ENCODE measurements at regions not wholly inside any gene's neighbourhood (a gene's known extent, or its start where the extent isn't known, plus 50 kb on each side); places are given as distances from the start of the nearest gene placed in this dataset.

- DNase-seq (ENCODE audit: low read depth, low spot score), result no peak
These were observed 176.0 kb downstream of the KIF26A start for GRCh38 chr14:104314251-104314941.

GRCh38 chr14:104315169-104315568 lies 176.8 kb downstream of the KIF26A start:
- DNase-seq (ENCODE audit: low read depth, low spot score), result no peak
- no peak overlapping the region for H3K4me3 ChIP-seq (ENCODE audit: low read length)

More at GRCh38 chr14:104314251-104314941, 176.0 kb downstream of the KIF26A start:
- H3K4me3 ChIP-seq (ENCODE audit: low read length), result no peak overlapping the region

- no peak overlapping the region for H3K4me3 ChIP-seq (ENCODE audit: low read length)
- no peak for DNase-seq (ENCODE audit: low read depth, low spot score)
These were observed 177.2 kb downstream of the KIF26A start for GRCh38 chr14:104315625-104316024.

- H3K4me3 ChIP-seq (ENCODE audit: low read length), result no peak overlapping the region
- DNase-seq (ENCODE audit: low read depth, low spot score), result no peak
These were observed 177.8 kb downstream of the KIF26A start for GRCh38 chr14:104316121-104316722.

- no peak overlapping the region for H3K4me3 ChIP-seq (ENCODE audit: low read length)
- no peak for DNase-seq (ENCODE audit: low read depth, low spot score)
These were observed 178.5 kb downstream of the KIF26A start for GRCh38 chr14:104316723-104317491.

- no peak overlapping the region for H3K4me3 ChIP-seq (ENCODE audit: low read length)
- no peak for DNase-seq (ENCODE audit: low read depth, low spot score)
These were observed 179.1 kb downstream of the KIF26A start for GRCh38 chr14:104317492-104317805.

- H3K4me3 ChIP-seq (ENCODE audit: low read length), result no peak overlapping the region
- no peak for DNase-seq (ENCODE audit: low read depth, low spot score)
These were observed 179.7 kb downstream of the KIF26A start for GRCh38 chr14:104317975-104318557.

GRCh38 chr14:104318558-104319490 lies 180.4 kb downstream of the KIF26A start:
- no peak overlapping the region for H3K4me3 ChIP-seq (ENCODE audit: low read length)
- no peak for DNase-seq (ENCODE audit: low read depth, low spot score)

- no peak for DNase-seq (ENCODE audit: low read depth, low spot score)
- H3K4me3 ChIP-seq (ENCODE audit: low read length), result no peak overlapping the region
These were observed 181.3 kb downstream of the KIF26A start for GRCh38 chr14:104319491-104320241.

GRCh38 chr14:104320611-104321086 lies 182.3 kb downstream of the KIF26A start:
- no peak for DNase-seq (ENCODE audit: low read depth, low spot score)
- H3K4me3 ChIP-seq (ENCODE audit: low read length), result no peak overlapping the region

- no peak for DNase-seq (ENCODE audit: low read depth, low spot score)
- no peak overlapping the region for H3K4me3 ChIP-seq (ENCODE audit: low read length)
These were observed 182.9 kb downstream of the KIF26A start for GRCh38 chr14:104321088-104321801.

- no peak overlapping the region for H3K4me3 ChIP-seq (ENCODE audit: low read length)
- no peak for DNase-seq (ENCODE audit: low read depth, low spot score)
These were observed 183.4 kb downstream of the KIF26A start for GRCh38 chr14:104321802-104322130.

GRCh38 chr14:104322531-104323366 lies 184.4 kb downstream of the KIF26A start:
- no peak for DNase-seq (ENCODE audit: low read depth, low spot score)
- H3K4me3 ChIP-seq (ENCODE audit: low read length), result no peak overlapping the region

- DNase-seq (ENCODE audit: low read depth, low spot score), result no peak
- H3K4me3 ChIP-seq (ENCODE audit: low read length), result no peak overlapping the region
These were observed 185.3 kb downstream of the KIF26A start for GRCh38 chr14:104323551-104324175.

GRCh38 chr14:104326848-104327247 lies 188.5 kb downstream of the KIF26A start:
- H3K4me3 ChIP-seq (ENCODE audit: low read length), result no peak overlapping the region

GRCh38 chr14:104328607-104329006 lies 190.2 kb downstream of the KIF26A start:
- no peak overlapping the region for H3K4me3 ChIP-seq (ENCODE audit: low read length)
- DNase-seq (ENCODE audit: low read depth, low spot score), result no peak

More at GRCh38 chr14:104326848-104327247, 188.5 kb downstream of the KIF26A start:
- DNase-seq (ENCODE audit: low read depth, low spot score), result no peak
